GM10266 (cell line): ENCODE measurements at regions not wholly inside any gene's neighbourhood (a gene's known extent, or its start where the extent isn't known, plus 50 kb on each side); places are given as distances from the start of the nearest gene placed in this dataset.
"Not testable (repeated sequence)": the region's sequence is repeated elsewhere in the genome, so short reads cannot be mapped to it uniquely, and the experiment has no call there.

Experiments
- DNase-seq: peaks from one replicate; pipeline ENCODE4 v3.0.0; 2012; ENCODE audit errors: extremely low spot score
- TF ChIP-seq, protein P1 (sequence below): IDR thresholded peaks from 2 replicates; pipeline ENCODE4 v1.5.1; 2012; ENCODE audit warnings: mild to moderate bottlenecking, low read depth; ENCODE audit not compliant: control insufficient read depth, insufficient read depth; ENCODE audit errors: missing control alignments

DNA sequence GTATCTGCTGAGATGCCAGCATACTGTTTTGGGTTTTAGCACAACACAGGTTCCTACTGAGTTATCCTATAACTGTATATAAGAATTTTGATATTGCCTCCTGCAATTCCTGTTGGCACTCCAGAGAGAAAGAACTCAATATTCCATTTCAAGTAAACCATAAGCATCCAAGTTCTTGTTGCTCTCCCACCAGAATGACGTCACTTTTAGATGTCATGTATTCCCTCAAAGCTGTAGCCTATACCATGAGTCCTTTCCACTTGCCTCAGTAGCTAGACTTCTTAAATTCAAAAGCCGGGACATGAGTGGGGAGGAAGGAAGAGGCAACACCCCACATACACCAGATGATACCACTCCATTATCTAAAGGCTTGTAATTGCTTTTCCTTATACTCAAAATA, 171.5 kb downstream of the ALDH8A1 start:
- no peak for DNase-seq
- TF ChIP-seq, protein P1, sequence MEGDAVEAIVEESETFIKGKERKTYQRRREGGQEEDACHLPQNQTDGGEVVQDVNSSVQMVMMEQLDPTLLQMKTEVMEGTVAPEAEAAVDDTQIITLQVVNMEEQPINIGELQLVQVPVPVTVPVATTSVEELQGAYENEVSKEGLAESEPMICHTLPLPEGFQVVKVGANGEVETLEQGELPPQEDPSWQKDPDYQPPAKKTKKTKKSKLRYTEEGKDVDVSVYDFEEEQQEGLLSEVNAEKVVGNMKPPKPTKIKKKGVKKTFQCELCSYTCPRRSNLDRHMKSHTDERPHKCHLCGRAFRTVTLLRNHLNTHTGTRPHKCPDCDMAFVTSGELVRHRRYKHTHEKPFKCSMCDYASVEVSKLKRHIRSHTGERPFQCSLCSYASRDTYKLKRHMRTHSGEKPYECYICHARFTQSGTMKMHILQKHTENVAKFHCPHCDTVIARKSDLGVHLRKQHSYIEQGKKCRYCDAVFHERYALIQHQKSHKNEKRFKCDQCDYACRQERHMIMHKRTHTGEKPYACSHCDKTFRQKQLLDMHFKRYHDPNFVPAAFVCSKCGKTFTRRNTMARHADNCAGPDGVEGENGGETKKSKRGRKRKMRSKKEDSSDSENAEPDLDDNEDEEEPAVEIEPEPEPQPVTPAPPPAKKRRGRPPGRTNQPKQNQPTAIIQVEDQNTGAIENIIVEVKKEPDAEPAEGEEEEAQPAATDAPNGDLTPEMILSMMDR = no peak

DNA sequence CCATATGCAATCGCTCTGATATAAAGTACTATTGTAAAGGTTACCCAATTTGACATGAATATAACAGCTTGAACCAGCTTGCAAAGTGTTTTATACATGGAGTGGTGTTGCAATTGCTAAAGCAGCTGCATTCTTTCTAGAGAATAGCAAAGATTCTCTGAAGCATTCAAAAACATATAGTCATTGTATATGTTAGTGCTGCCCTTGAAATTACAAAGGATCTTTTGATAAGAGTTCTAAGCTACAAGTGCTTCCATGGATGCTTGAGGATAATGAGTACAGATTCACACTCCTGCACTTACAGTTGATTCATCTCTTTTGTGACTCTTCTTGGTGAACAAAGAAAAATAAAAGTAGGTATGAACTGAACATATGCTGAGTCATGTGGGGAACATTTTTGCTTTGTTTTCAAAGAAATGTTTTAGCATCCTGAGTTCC, 175.7 kb downstream of the ALDH8A1 start:
- TF ChIP-seq, protein P1 = no peak
- DNase-seq = no peak

DNA sequence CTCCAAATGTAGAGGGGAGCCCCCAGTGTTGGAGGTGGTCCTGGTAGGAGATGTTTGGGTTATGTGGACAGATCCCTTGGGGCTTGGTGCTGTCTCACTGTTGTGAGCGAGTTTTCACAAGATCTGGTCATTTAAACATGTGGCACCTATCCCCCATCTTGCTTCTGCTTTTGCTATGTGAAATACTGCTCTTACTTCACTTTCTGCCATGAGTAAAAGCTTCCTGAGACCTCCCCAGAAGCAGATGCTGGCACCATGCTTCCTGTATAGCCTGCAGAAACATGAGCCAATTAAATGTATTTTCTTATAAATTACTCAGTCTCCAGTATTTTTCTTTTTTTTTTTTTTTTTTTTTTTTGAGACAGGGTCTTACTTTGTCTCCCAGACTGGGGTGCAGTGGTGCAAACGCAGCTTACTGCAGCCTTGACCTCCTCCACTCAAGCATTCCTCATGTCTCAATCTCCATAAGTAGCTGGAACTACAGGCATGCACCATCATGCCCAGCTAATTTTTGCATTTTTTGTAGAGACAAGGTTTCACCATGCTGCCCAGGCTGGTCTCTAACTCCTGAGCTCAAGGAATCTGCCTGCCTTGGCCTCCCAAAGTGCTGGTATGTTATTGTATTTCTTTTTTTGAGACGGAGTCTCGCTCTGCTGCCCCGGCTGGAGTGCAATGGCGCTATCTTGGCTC, 177.1 kb downstream of the ALDH8A1 start:
- DNase-seq = no peak
- TF ChIP-seq, protein P1 = no peak

DNA sequence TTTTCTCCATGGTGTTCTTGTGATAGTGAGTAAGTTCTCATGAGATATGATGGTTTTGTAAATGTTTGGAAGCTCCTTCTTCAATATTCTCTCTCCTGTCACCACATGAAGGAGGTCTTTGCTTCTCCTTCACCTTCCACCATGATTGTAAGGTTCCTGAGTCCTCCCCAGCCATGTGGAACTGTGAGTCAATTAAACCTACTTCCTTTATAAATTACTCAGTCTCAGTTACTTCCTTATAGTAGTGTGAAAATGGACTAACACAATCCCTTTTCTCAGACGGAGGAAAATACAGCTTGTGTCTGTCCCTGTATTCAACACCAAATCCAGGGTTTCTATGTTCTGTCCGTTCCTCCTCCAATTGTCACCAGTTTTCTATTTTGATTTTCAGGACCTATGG, 181.0 kb downstream of the ALDH8A1 start:
- TF ChIP-seq, protein P1 = no peak
- DNase-seq = no peak

DNA sequence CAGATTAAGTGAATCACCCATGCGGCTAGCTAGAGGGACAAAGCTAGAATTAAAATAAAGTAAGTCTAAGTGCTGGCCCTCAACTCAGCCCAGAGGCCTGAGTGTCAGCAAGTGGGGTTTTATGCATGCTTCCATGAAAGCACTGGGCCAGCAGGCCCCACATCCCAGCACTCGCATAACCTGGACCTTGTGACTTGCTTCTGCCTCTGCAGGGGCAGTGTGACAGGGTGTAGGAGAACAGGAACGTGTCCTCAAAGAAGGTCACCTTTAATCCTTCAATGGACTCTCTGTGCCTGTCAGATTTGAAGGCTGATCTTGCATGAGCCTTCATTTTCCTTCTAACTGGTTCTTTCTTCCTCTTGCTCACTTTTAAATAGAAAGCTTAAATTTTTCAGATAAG, 183.4 kb downstream of the ALDH8A1 start:
- DNase-seq = no peak
- TF ChIP-seq, protein P1 = no peak

DNA sequence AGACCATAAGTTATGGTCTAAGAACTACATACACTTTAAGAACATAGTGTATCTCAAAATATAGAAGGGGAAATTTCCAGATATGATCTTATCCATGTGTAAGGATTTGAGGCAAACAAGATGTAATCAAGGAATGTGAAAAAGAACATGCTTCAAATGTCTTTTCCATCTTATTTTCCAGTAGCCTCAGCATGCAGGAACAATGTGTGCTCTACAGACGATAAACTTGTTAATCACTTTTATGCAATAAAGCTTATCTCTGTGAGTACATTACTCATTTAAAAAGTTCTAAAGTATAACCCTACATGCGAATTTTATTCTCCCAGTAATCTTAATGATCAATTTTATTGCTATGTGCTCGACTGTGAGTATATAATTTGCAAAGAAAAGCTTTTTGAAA, 185.2 kb downstream of the ALDH8A1 start:
- DNase-seq = no peak
- TF ChIP-seq, protein P1 = no peak

DNA sequence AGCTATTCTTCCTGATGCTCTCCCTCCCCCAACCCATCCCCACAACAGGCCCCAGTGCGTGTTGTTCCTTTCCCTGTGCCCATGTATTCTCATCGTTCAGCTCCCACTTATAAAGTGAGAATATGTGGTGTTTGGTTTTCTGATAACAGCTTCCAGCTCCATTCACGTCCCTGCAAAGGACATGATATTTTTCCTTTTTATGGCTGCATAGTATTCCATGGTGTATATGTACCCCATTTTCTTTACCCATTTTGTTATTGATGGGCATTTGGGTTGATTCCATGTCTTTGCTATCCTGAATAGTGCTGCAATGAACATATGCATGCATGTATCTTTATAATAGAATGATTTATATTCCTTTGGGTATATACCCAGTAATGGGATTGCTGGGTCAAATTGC, 186.3 kb downstream of the ALDH8A1 start:
- DNase-seq = not testable (repeated sequence)

DNA sequence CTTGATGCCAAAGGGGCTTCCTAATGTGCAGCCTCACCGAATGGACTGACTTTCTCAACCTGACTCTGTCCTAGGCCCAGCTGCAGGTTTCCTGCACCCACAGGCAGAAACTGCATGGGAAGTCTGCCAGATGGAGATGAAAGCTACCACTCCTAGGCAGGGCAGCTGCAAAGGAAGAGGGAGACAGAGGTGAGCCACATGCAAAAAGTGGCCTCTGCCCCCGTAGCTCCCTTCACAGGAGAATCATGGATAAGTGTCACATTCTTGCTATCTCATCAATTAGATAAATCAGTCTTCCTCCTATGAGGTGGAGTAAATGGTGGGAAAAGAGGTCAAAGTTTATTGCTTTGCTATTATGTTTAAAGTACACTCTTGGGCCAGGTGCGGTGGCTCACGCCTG, 191.3 kb downstream of the ALDH8A1 start:
- TF ChIP-seq, protein P1 = no peak

More for the DNA sequence above, 191.3 kb downstream of the ALDH8A1 start:
- no peak for DNase-seq
